Endodermal cell (in vitro differentiated cells): ENCODE measurements at regions not wholly inside any gene's neighbourhood (a gene's known extent, or its start where the extent isn't known, plus 50 kb on each side); places are given as distances from the start of the nearest gene placed in this dataset.
"Not testable (repeated sequence)": the region's sequence is repeated elsewhere in the genome, so short reads cannot be mapped to it uniquely, and the experiment has no call there.

ENCODE experiments used
- DNase-seq: peaks from one replicate; pipeline ENCODE4 v3.0.0-alpha.2; 2017
- H3K27ac ChIP-seq: 2 replicates; pipeline ENCODE4 v1.5.1; 2013; ENCODE audit warnings: mild to moderate bottlenecking, low read depth, low read length, moderate library complexity
- H3K27me3 ChIP-seq: 2 replicates; pipeline ENCODE4 v1.6.1; 2013; ENCODE audit warnings: mild to moderate bottlenecking, low read length, moderate library complexity; ENCODE audit not compliant: insufficient read depth, control insufficient read depth, poor library complexity, severe bottlenecking
- H3K36me3 ChIP-seq: 2 replicates; pipeline ENCODE4 v1.7.0; 2013; ENCODE audit warnings: mild to moderate bottlenecking, low read length, moderate library complexity; ENCODE audit not compliant: control insufficient read depth, insufficient read depth
- H3K4me1 ChIP-seq: one replicate; pipeline ENCODE4 v1.7.0; 2013; ENCODE audit warnings: low read length; ENCODE audit not compliant: control insufficient read depth, insufficient read depth
- H3K4me3 ChIP-seq: 2 replicates; pipeline ENCODE4 v1.5.1; 2013; ENCODE audit warnings: mild to moderate bottlenecking, low read length, moderate library complexity
- H3K9ac ChIP-seq: 2 replicates; pipeline ENCODE4 v1.6.1; 2013; ENCODE audit warnings: mild to moderate bottlenecking, low read length, moderate library complexity; ENCODE audit not compliant: poor library complexity, severe bottlenecking; ENCODE audit errors: extremely low read depth
- H3K9me3 ChIP-seq: 2 replicates; pipeline ENCODE4 v1.6.1; 2013; ENCODE audit warnings: mild to moderate bottlenecking, low read length, moderate library complexity; ENCODE audit not compliant: control insufficient read depth
- H3K27ac Mint-ChIP-seq: 2 replicates; pipeline ENCODE4 v1.8.0; 2020; ENCODE audit warnings: mixed read lengths
- H3K27me3 Mint-ChIP-seq: 2 replicates; pipeline ENCODE4 v1.8.0; 2021; ENCODE audit warnings: mild to moderate bottlenecking, mixed read lengths; ENCODE audit not compliant: insufficient read depth
- H3K36me3 Mint-ChIP-seq: 2 replicates; pipeline ENCODE4 v1.8.0; 2020; ENCODE audit warnings: low read depth, mixed read lengths
- H3K4me1 Mint-ChIP-seq: 2 replicates; pipeline ENCODE4 v1.8.0; 2020; ENCODE audit warnings: mixed read lengths
- H3K4me3 Mint-ChIP-seq: 2 replicates; pipeline ENCODE4 v1.8.0; 2020; ENCODE audit warnings: mild to moderate bottlenecking, moderate library complexity, mixed read lengths
- H3K9me3 Mint-ChIP-seq: 2 replicates; pipeline ENCODE4 v1.8.0; 2020; ENCODE audit warnings: mild to moderate bottlenecking, mixed read lengths
- WGBS, 2 experiments: methylation state at CpG; one replicate each; pipeline versions ENCODE4 v1.1.5 to v1.1.7; 2013; ENCODE audit warnings: missing lambda C conversion rate in 2 of 2, mixed read lengths in 1 of 2; ENCODE audit not compliant: insufficient coverage in 1 of 2, insufficient read length in 1 of 2; 5-methylcytosine and 5-hydroxymethylcytosine counted together
- TF ChIP-seq, protein P1 (sequence below): fragments of 200-600 bp; sonication (generic); conservative IDR thresholded peaks from 2 replicates; pipeline ENCODE4 v1.5.0; 2021; ENCODE audit warnings: antibody characterized with exemption, mild to moderate bottlenecking

GRCh38 chr6:169398342-169399105 is 144.9 kb upstream of the THBS2 start:
- no peak overlapping the region for H3K9ac ChIP-seq
- no peak overlapping the region for H3K4me3 Mint-ChIP-seq
- H3K27ac Mint-ChIP-seq: no peak overlapping the region

DNA sequence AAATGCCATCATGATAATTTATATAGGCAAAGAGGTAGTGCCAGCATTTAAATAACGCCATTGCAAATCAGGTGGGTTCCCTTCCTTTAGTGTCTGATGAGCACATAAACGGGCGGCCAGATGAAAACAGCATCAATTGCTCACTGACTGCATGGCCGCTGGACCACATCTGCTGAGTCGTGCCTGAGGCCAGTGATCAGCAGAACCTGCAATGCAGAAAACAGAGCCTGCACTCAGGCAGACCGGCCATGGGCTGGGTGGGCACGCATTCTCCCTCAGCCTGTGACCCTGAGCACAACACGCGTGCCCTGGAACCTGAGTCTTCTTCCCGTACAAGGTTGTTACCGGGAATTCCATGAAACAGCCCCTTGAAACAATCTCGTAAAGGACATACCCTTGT is 144.0 kb upstream of the THBS2 start:
- Histone ChIP-seq H3K27me3 (no peaks in the 10 kb centered on the region), H3K4me3 (no peak overlapping the region), H3K9ac (no peak overlapping the region), H3K9me3 (peaks cover 4% of the 10 kb centered on the region), H3K4me1 (no peaks in the 10 kb centered on the region), H3K27ac (no peak overlapping the region), H3K36me3 (no peaks in the 10 kb centered on the region)
- Mint-ChIP-seq H3K27ac (no peak overlapping the region), H3K4me1 (no peaks in the 10 kb centered on the region), H3K27me3 (no peaks in the 10 kb centered on the region), H3K9me3 (peaks cover 11% of the 10 kb centered on the region), H3K36me3 (no peaks in the 10 kb centered on the region), H3K4me3 (no peak overlapping the region)
- TF ChIP-seq, protein P1, sequence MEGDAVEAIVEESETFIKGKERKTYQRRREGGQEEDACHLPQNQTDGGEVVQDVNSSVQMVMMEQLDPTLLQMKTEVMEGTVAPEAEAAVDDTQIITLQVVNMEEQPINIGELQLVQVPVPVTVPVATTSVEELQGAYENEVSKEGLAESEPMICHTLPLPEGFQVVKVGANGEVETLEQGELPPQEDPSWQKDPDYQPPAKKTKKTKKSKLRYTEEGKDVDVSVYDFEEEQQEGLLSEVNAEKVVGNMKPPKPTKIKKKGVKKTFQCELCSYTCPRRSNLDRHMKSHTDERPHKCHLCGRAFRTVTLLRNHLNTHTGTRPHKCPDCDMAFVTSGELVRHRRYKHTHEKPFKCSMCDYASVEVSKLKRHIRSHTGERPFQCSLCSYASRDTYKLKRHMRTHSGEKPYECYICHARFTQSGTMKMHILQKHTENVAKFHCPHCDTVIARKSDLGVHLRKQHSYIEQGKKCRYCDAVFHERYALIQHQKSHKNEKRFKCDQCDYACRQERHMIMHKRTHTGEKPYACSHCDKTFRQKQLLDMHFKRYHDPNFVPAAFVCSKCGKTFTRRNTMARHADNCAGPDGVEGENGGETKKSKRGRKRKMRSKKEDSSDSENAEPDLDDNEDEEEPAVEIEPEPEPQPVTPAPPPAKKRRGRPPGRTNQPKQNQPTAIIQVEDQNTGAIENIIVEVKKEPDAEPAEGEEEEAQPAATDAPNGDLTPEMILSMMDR: no peak
- 85 to 94% methylated on average over 11 to 12 of the region's 12 CpGs for WGBS, 2 experiments
- DNase-seq: no peak

More at GRCh38 chr6:169398342-169399105, 144.9 kb upstream of the THBS2 start:
- H3K27me3 Mint-ChIP-seq: no peaks in the 10 kb centered on the region
- no peak overlapping the region for H3K27ac ChIP-seq
- DNase-seq: no peak
- TF ChIP-seq, protein P1: no peak
- H3K36me3 ChIP-seq: no peaks in the 10 kb centered on the region
- peaks cover 6% of the 10 kb centered on the region for H3K9me3 Mint-ChIP-seq
- no peaks in the 10 kb centered on the region for H3K9me3 ChIP-seq
- H3K4me3 ChIP-seq: no peak overlapping the region
- H3K36me3 Mint-ChIP-seq: no peaks in the 10 kb centered on the region
- H3K4me1 Mint-ChIP-seq: no peaks in the 10 kb centered on the region
- H3K27me3 ChIP-seq: no peaks in the 10 kb centered on the region
- no peaks in the 10 kb centered on the region for H3K4me1 ChIP-seq
- WGBS, 2 experiments: 84 to 86% methylated on average over 13 to 14 of the region's 14 CpGs

GRCh38 chr6:169396554-169397163 is 143.0 kb upstream of the THBS2 start:
- Histone ChIP-seq H3K4me3 (no peak overlapping the region), H3K27ac (no peak overlapping the region), H3K9me3 (peaks cover 14% of the 10 kb centered on the region), H3K27me3 (no peaks in the 10 kb centered on the region), H3K4me1 (no peaks in the 10 kb centered on the region), H3K9ac (no peak overlapping the region), H3K36me3 (no peaks in the 10 kb centered on the region)
- Mint-ChIP-seq H3K27ac (no peak overlapping the region), H3K4me1 (no peaks in the 10 kb centered on the region), H3K36me3 (no peaks in the 10 kb centered on the region), H3K27me3 (no peaks in the 10 kb centered on the region), H3K4me3 (no peak overlapping the region), H3K9me3 (peaks cover 22% of the 10 kb centered on the region)
- TF ChIP-seq, protein P1: no peak
- no peak for DNase-seq
- WGBS, 2 experiments: 92 to 93% methylated on average over 16 to 19 of the region's 19 CpGs

- not testable (repeated sequence) for H3K4me3 Mint-ChIP-seq, H3K27me3 ChIP-seq, H3K4me3 ChIP-seq, H3K36me3 Mint-ChIP-seq, H3K27ac Mint-ChIP-seq, H3K27me3 Mint-ChIP-seq, H3K9ac ChIP-seq, H3K36me3 ChIP-seq, H3K4me1 Mint-ChIP-seq, DNase-seq, H3K27ac ChIP-seq, H3K4me1 ChIP-seq
- peaks cover 27% of the 10 kb centered on the region for H3K9me3 Mint-ChIP-seq
- WGBS, 2 experiments: 77 to 80% methylated on average over 2 to 7 of the region's 7 CpGs
- peaks cover 20% of the 10 kb centered on the region for H3K9me3 ChIP-seq
Observed at GRCh38 chr6:169396009-169396539, 142.4 kb upstream of the THBS2 start.
